ENCODE measurements at regions not wholly inside any gene's neighbourhood (a gene's known extent, or its start where the extent isn't known, plus 50 kb on each side); places are given as distances from the start of the nearest gene placed in this dataset.

DNA sequence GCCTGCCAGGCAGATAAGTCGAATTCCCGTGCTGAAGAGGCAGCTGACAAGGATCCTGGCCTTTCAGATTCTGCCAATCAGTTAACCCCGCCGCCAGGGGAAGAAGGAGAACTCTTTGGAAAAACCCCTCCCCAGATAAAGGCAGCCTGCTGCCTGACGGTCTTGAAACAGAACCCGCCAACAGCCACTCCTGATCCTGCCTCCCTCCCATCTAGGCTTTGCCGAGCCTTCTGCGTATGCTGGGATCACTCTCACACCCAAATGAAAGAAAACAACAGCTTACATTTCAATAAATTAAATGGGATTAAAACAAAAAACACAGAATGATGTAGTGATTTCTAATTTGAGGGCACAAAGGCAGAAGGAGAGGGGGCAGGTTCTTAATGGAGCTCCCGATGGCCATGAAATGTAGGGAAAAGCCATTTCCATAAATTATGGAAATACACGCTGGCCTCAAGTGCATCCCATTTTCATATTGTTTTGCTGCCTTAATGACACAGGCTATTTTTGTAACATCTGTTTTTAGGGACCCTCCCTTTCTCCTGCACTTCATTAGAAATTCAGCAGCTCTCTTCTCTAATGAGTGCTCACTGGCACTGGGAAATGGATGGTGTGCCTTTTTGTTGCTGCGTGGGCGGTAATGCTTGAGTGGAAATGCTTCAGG lies 319.1 kb downstream of the MED10 start:
- H3K4me3 ChIP-seq (ENCODE audit: low read length) = no peak overlapping the region
- TF ChIP-seq, protein P1, sequence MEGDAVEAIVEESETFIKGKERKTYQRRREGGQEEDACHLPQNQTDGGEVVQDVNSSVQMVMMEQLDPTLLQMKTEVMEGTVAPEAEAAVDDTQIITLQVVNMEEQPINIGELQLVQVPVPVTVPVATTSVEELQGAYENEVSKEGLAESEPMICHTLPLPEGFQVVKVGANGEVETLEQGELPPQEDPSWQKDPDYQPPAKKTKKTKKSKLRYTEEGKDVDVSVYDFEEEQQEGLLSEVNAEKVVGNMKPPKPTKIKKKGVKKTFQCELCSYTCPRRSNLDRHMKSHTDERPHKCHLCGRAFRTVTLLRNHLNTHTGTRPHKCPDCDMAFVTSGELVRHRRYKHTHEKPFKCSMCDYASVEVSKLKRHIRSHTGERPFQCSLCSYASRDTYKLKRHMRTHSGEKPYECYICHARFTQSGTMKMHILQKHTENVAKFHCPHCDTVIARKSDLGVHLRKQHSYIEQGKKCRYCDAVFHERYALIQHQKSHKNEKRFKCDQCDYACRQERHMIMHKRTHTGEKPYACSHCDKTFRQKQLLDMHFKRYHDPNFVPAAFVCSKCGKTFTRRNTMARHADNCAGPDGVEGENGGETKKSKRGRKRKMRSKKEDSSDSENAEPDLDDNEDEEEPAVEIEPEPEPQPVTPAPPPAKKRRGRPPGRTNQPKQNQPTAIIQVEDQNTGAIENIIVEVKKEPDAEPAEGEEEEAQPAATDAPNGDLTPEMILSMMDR (conservative IDR thresholded peaks at IDR 0.05; ENCODE audit: low read length) = no peak
- no peak for DNase-seq (ENCODE audit: low read depth)

DNA sequence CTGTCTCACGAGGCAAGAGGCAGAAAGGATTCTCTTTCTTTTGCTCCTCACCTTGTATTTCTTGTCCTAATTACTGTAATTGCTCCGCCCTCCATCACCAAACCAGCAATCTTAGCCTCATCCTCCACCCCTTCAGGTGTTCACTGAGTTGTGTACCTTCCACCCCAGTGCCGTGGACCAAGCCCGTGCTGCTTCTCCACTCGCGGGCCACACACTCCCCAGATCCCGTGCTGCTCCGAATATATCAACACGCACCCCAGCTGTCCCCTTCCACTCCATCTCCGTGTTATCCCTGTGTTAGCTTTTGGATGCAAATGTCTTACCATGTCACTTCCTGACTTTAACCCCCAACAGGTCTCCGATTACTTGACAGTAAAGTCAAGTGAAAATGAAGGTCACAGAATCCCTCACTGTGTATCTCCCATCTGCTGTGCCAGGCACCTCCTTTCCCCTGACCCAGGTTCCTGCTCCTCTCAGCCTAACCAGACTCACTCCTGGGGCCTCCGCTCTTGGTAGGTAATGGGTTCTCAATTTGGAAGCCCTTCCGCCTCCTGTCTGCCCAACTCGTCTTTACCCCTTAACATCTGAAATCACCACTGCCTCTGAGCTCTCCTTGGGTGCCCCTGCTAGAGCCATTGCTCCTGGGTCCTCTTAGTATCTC lies 320.2 kb downstream of the MED10 start:
- TF ChIP-seq, protein P1 (conservative IDR thresholded peaks at IDR 0.05; ENCODE audit: low read length) = no peak
- no peak overlapping the region for H3K4me3 ChIP-seq (ENCODE audit: low read length)
- no peak for DNase-seq (ENCODE audit: low read depth)

DNA sequence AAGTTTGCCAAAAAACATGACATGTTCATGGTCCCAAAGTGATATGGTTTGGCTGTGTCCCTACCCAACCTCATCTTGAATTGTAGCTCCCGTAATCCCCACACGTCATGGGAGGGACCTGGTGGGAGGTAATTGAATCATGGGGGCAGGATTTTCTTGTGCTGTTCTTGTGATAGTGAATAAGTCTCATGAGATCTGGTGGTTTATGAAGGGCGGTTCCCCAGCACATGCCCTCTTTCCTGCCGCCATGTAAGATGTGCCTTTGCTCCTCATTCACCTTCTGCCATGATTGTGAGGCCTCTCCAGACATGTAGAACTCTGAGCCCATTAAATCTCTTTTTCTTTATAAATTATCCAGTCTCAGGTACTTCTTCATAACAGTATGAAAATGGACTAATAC lies 322.1 kb downstream of the MED10 start:
- TF ChIP-seq, protein P1 (conservative IDR thresholded peaks at IDR 0.05; ENCODE audit: low read length) = no peak
- DNase-seq (ENCODE audit: low read depth) = no peak
- no peak overlapping the region for H3K4me3 ChIP-seq (ENCODE audit: low read length)

DNA sequence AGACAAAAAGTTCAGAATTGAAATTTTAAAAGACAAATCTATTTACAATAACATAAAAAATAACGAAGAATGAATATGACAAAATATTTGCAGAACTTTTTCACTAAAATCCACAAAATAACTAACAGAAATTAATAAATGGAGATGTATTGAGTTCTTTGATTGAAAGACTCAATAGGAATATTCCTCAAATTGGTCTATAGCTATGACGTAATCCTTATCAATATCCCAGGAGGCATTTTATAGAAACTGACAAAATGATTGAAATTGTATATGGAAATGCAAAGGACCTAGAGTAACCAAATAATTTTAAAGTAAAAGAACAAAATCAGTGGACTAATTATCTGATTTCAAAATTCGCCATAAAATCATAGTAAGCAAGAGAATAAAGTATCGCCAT lies 328.7 kb downstream of the MED10 start:
- no peak for DNase-seq (ENCODE audit: low read depth)
- TF ChIP-seq, protein P1 (conservative IDR thresholded peaks at IDR 0.05; ENCODE audit: low read length) = no peak
- H3K4me3 ChIP-seq (ENCODE audit: low read length) = no peak overlapping the region

DNA sequence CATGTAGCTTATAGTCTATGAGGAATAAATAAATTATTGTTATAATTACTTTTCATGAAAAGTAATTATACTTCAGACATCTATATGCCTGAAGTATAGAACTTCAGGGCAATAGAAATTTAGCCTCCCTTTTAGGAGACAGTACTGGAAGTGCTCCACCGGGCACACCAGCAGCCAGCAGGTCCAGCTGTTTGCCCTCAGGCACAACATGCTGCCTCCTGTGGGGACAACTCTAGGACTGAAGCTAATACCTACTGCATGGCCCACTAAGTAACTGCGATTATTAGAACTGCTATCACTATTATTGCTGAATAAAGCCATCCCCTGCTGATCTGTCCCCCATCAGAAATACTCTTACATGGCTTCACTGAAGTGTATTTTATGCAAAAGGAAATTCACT lies 329.6 kb downstream of the MED10 start:
- TF ChIP-seq, protein P1 (conservative IDR thresholded peaks at IDR 0.05; ENCODE audit: low read length) = no peak
- DNase-seq (ENCODE audit: low read depth) = no peak
- no peak overlapping the region for H3K4me3 ChIP-seq (ENCODE audit: low read length)

DNA sequence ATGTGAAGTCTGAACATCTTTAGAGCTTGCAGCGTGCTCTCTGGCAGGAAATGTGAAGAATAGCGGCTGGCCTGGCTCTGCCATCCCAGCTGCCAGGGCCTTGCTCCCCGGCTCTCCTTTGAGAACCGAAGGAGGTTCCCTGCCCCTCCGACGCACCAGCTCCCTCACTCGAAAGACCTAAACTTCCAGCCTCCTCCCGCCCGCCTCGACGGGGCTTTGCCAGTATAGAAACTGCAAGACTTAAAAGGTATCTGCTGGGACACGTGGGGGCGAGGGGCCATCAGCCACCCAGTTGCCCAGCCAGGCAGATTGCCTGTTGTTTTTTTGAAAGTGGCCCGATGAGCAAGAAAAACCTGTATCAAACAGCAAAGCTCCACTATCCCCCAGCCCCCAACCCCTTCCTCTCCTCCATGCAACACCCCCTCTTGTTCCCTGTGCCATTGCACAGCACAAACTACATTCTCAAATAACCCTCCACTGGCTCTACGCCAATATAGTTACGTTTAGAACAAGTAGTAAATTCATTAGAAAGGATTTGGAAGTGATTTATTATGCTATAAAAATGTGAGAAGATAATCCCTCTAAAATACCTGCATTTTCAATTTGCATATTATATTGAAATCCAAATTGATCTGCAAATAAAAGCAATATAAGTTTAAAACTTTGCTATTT lies 331.9 kb downstream of the MED10 start:
- no peak overlapping the region for H3K4me3 ChIP-seq (ENCODE audit: low read length)
- TF ChIP-seq, protein P1 (conservative IDR thresholded peaks at IDR 0.05; ENCODE audit: low read length) = no peak
- DNase-seq (ENCODE audit: low read depth) = no peak
